NCI-H82 treated with DMSO at 0.1 percent for 48 hours (cell line): ENCODE measurements at regions not wholly inside any gene's neighbourhood (a gene's known extent, or its start where the extent isn't known, plus 50 kb on each side); places are given as distances from the start of the nearest gene placed in this dataset.
A peak's percentile ranks its signal among the peaks of the same experiment; 100 is the strongest.

Experiments used
- DNase-seq: peaks from one replicate; lab custom pipeline; 2025; ENCODE audit not compliant: unreplicated experiment; lab: John Stamatoyannopoulos, UW

- DNase-seq = no peak
Measured at GRCh38 chr11:127894316-127894715, 693.0 kb downstream of the ETS1 start.

DNA sequence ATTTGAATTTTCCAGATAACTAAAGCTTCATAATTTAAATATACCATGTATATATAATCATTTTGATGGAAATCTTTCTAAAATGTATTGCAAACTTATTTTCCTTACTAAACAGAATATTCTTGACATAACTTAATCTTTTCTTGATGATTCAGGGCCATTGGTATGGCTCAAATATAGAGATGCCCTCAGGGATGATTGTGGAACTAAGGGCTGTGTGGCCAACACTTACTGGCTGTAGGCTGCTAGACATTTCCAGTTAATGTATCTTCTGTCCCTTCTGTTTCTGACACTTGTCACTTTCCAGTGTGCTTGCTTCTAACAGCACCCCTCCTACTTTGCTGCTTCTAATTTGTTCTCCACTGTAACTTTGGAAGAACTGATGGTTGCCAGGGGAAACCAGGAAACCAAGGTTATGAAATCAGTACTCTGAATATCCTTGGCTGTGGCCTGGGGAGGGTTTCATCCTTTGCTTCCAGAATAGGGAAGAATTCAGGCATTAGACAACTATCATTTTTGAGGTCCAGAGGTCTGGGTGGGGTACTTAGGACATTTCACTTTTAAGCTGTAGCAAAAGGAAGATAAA is 697.2 kb downstream of the ETS1 start:
- DNase-seq = no peak

- no peak for DNase-seq
Measured at GRCh38 chr11:127888386-127888785, 699.0 kb downstream of the ETS1 start.

- DNase-seq = no peak
Measured at GRCh38 chr11:127875131-127875530, 712.2 kb downstream of the ETS1 start.

DNA sequence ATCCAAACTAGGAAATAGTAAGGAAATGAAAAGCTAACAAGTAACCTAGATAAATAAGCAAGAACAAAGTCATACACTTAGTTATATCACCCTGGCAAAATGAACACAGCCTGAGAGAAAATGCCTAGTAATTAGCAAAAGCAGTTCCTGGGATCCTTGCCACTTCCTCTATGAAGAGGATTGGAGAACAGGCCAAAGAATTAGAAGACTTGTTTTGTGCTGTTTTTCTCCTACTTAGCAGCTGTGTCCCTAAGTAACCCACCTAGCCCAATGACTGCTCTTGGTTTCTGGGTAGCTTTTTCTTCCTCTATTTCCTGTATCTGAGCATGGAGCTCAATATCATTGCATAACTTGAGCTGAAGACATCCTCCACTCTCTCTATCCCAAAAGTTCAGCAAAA is 713.9 kb downstream of the ETS1 start:
- no peak for DNase-seq

DNA sequence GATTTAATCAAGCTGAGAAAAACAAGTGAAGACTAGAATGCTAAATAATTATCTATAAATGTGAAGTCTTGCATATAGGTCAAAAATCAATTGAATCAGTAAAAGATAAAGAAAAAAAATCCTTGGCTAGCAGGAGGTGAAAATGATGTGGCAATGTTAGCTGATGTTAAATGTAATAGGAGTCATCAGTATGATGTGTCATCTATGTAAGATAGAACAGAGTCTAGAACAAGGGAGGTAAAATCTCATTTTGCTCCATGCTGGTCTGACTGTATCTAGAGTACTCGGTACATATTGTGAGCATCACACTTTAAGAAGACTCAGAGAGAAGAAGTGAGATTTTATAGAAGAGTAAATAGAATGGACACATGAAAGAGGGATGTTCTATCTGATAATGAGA is 721.2 kb downstream of the ETS1 start:
- DNase-seq = no peak

GRCh38 chr11:127864861-127865260 is 722.5 kb downstream of the ETS1 start:
- no peak for DNase-seq

- no peak for DNase-seq
Measured at GRCh38 chr11:127862406-127862805, 725.0 kb downstream of the ETS1 start.

DNA sequence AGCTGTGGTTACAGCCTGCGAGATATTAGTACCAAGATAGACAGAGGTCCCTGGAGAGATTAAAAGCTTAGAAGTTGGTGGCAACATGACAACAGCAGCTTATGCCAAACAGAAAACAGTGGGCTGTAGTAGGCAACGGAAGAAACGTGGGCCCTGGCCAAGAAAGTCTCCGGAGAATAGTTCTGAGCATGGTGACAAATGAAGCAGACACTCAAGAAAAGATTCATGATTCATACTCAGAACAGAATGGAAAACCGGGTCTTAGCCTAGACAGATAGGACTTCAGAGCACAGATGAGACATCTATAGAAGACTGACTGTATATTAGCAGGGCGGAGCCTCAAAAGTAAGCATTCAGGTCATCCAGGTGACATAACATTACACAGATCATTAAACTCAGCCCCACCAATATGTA is 727.4 kb downstream of the ETS1 start:
- peak; percentile 54 for DNase-seq

- no peak for DNase-seq
Measured at GRCh38 chr11:127844876-127845275, 742.5 kb downstream of the ETS1 start.

DNA sequence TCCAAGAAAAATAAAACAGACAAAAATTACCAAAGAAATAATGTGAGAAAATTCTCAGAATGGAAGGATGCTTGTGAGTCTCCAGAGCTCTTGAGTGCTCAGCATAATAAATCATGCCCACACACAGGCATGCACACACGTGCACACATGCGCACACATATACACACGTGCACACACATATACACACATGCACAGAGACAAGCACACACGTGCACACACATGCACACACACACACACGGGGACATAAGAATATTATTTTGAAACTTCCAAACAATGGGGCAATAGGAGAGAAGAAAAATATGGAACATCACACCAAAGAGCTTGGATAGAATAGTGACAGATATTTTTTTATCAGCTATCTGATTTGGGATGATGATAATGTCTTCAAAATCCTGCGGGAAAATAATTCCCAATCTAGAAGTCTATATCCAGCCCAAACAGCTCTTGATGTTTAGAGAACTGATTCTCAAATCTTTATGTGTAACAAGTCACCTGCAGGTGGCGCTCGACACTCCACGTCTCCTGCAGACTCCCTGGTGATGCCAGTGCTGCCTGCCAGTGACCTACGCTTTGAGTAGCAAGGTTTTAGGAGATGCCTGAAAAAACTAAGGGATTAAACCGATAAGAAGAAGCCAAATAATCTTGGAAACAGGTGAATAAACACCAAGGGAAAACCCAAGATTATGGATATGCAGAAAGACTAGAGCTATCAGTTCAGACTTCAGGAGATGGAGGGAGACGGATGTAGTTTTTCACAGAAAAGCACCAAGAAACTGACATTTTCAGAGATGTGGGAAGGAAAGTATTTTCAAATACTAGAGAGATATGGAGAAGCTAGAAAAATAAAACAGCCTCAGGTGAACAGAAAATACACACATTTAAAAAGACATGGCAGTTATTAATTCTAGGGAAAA is 743.6 kb downstream of the ETS1 start:
- peak; percentile 30 for DNase-seq

DNA sequence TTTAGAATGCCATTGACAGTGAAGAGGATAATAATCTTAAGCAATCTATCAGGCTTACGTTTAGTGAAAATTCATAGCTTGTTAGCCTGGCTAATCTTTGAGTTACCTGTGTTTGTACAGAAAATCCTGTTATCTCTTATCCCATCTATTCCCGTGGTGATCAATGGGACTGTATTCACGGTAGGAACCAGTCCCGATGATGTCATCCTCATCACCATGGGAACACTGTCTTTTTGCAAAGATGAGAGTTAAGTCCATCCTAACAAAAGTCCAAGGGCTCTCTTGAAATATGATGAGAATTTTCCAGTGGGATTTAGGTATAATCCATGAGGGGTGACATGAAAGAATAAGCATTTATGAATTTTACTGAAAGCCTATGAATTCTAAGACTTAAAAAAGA is 762.2 kb downstream of the ETS1 start:
- no peak for DNase-seq

DNA sequence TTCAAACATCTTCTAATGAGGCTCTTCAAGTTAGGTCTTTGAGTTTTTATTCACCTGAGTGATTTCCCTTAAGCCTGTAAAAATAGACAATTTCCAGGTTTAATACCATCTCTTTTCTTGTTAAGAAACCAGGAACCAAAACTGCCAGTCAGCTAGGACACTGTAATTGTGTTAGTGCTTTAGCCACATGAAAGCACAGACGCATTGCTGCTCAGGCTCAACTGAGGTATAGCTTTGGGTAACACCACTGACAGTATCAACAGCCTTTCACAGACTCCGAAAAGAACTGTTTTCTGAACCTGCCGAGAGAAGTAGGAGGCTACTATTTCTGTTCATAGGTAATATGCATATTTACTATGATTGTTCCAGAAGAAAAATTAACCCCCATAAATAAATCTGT is 768.7 kb downstream of the ETS1 start:
- no peak for DNase-seq

DNA sequence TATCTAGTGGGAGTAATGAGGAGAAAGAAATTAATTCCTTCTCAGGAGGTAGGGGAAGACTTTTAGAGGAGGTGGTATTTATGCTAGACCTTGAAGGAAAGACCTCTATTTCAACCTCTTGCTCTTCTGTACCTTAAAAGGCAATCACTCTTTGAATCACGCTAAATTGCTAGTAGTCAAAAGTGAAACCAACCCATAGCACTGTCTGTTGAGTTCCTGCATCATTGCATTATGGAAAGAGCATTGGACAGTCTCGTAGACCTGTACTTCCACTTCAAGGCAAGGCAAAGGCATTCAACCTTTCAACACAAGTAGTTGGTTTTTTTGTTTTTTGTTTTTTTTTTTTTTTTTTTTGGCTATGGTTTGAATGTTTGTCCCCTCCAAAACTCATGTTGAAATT is 770.4 kb downstream of the ETS1 start:
- DNase-seq = no peak

DNA sequence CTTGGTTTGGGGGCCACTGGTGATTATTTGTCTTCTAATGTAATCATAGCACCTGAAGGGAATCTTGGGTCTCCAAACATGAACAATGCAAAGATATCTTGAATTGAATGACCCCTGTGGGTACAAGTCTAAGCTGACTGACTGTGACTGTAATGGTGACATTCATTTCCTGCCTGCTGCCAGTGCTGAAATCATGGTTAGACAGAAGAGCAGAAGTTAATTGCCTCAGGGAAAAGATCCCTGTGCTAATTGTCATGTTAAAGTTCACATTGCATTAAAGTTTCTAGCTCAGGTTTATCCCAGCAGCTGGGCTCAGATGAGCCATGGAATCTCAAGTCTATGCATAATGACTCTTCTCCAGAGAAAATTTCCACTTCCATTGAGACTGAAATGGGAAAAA is 772.0 kb downstream of the ETS1 start:
- DNase-seq = no peak

DNA sequence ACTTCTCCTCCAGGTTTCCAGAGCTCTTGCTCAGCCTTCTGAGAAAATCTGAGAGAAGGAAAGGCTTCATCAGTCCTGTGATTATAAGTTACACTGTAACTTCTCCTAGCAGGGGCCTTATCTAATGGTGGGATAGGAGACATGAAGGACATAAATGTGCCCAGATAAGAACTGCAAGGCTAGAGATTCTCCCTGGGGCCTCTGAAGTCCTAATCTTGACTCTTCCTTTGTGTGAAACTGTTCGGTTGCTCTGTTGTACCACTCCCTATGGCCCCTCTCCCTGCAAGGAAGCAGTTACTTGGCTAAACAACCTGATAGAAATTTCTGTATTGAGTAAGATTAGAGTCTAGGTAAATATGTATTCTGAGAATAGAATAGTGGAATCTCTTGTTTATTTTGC is 780.9 kb downstream of the ETS1 start:
- no peak for DNase-seq

DNA sequence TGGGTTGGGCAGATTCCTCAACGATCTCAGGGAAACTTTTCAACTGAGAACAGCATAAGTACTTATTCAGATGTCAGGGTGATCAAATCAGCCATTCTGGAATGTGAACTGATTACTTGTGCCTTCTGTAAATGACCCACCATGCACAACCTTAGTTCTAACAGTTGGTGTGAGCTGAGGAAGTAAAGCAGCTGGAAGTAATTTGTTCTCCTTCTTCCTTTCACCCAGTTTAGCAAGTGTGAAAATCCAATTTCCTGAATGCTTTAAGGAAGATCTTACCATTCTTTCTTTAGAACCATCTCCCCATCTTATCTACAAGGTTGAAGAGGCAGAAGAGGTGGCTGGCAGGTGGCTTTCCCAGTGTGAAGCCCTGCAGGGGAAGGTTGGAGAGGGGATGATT is 781.6 kb downstream of the ETS1 start:
- DNase-seq = no peak

DNA sequence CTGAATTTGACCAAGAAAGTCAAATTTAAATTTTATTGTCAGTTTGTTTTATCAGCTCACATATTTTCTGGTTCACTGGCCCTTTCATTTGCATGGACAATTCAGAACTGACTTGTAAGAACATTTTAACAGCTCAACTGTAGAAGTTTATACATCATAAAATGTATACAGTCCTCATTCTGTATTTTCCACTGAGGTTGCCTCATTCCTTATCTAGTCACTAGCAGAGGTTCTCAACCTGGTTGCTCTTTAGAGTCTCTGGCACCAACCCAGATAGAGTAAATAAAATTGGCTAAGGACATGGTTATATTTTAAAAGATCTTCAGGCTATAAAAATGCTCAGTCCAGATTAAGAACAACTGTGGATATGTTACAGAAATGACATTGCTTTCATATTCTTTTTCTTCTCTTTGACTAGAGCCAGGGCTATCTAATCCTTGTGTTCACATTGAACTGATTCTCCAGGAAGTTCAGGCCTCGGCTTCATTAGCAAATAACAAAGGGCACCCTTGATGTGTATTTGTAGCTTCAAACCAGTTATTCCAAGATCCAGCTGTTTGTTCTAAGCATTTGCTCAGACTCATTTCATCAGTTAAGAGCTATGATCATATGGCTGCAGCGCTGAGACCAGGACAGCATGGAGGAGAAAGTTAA is 782.5 kb downstream of the ETS1 start:
- no peak for DNase-seq

DNA sequence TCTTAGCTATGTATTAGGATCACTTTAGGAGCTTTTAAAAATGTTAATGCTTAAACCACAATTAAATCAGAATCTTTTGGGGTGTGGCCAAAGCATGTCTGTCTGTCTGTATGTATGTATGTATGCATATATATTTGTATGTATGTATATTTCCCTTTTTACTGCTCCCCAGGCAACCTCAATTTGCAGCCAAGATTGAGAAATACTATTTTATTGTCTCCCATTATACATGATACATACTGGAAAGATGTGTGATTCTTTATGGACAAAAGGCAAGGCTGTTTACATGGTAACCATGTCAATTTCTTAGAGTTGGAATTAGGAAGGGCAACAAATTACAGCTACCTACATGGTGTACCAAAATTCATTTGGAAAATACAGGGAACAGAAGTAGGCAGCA is 783.6 kb downstream of the ETS1 start:
- DNase-seq = no peak

GRCh38 chr11:127800989-127801688 is 786.2 kb downstream of the ETS1 start:
- DNase-seq = no peak

DNA sequence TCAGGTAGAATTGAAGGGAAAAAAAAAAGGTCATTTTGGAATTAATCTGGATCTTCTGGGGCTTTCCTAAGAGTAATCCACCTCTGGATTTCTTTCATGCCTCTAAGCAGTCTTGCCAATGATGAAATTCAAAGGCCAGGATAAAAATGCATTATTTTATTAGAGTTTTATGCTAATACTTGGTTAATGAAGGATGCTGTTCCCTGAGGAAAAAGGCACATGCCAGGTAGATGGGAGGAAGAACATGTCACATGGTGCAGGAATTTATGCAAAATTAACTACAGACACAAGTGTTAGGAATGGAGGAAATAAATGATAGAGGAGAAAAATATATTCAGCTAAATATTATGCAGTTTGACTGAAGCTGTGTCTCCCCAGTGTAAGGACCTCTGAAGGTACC is 792.0 kb downstream of the ETS1 start:
- DNase-seq = no peak

- DNase-seq = no peak
Measured at GRCh38 chr11:127791844-127792243, 791.3 kb upstream of the KIRREL3 start.
